CD4-positive, alpha-beta T cell treated with Interleukin-10 for 1 hour (primary cell): ENCODE measurements at regions not wholly inside any gene's neighbourhood (a gene's known extent, or its start where the extent isn't known, plus 50 kb on each side); places are given as distances from the start of the nearest gene placed in this dataset.

Experiments used
- DNase-seq: peaks from one replicate; pipeline ENCODE4 v3.0.0-alpha.2; 2020

- DNase-seq = no peak
These were observed 515.7 kb downstream of the RPS24 start for GRCh38 chr10:78549140-78549935.

- DNase-seq = no peak
These were observed 516.4 kb downstream of the RPS24 start for GRCh38 chr10:78550090-78550489.

GRCh38 chr10:78550716-78551115, 517.1 kb downstream of the RPS24 start:
- no peak for DNase-seq

GRCh38 chr10:78551184-78552005, 517.4 kb upstream of the ZMIZ1 start:
- DNase-seq = no peak

- DNase-seq = no peak
These were observed 516.4 kb upstream of the ZMIZ1 start for GRCh38 chr10:78552261-78552811.

- no peak for DNase-seq
These were observed 515.0 kb upstream of the ZMIZ1 start for GRCh38 chr10:78553792-78554191.

GRCh38 chr10:78555128-78555527, 513.6 kb upstream of the ZMIZ1 start:
- DNase-seq = no peak

- no peak for DNase-seq
These were observed 511.9 kb upstream of the ZMIZ1 start for GRCh38 chr10:78556705-78557432.

GRCh38 chr10:78557433-78557925, 511.3 kb upstream of the ZMIZ1 start:
- DNase-seq = no peak

GRCh38 chr10:78559661-78560340, 509.0 kb upstream of the ZMIZ1 start:
- DNase-seq = no peak

GRCh38 chr10:78560341-78560688, 508.5 kb upstream of the ZMIZ1 start:
- DNase-seq = no peak

- DNase-seq = no peak
These were observed 505.5 kb upstream of the ZMIZ1 start for GRCh38 chr10:78563314-78563713.

- DNase-seq = no peak
These were observed 502.9 kb upstream of the ZMIZ1 start for GRCh38 chr10:78565841-78566240.

GRCh38 chr10:78566284-78567111, 502.3 kb upstream of the ZMIZ1 start:
- no peak for DNase-seq

GRCh38 chr10:78567680-78568455, 500.9 kb upstream of the ZMIZ1 start:
- no peak for DNase-seq

GRCh38 chr10:78568620-78569019, 500.1 kb upstream of the ZMIZ1 start:
- DNase-seq = no peak

GRCh38 chr10:78570633-78571235, 498.0 kb upstream of the ZMIZ1 start:
- no peak for DNase-seq

- DNase-seq = no peak
These were observed 497.5 kb upstream of the ZMIZ1 start for GRCh38 chr10:78571286-78571685.

- DNase-seq = no peak
These were observed 496.9 kb upstream of the ZMIZ1 start for GRCh38 chr10:78571891-78572290.

GRCh38 chr10:78572565-78572964, 496.2 kb upstream of the ZMIZ1 start:
- no peak for DNase-seq
